ENCODE measurements at regions not wholly inside any gene's neighbourhood (a gene's known extent, or its start where the extent isn't known, plus 50 kb on each side); places are given as distances from the start of the nearest gene placed in this dataset.

- no peak overlapping the region for H3K4me3 ChIP-seq
- DNase-seq (ENCODE audit: low spot score), result no peak
- no peak overlapping the region for H3K27ac ChIP-seq
- no peak for TF ChIP-seq CTCF (IDR thresholded peaks at IDR 0.05)
Measured at GRCh38 chr7:132677918-132678317, 101.6 kb upstream of the PLXNA4 start.

- no peak for TF ChIP-seq CTCF (IDR thresholded peaks at IDR 0.05)
- Histone ChIP-seq H3K27ac (no peak overlapping the region), H3K4me3 (no peak overlapping the region)
- DNase-seq (ENCODE audit: low spot score), result no peak
Measured at GRCh38 chr7:132672200-132672990, 96.1 kb upstream of the PLXNA4 start.

GRCh38 chr7:132666774-132667172 lies 90.5 kb upstream of the PLXNA4 start:
- Histone ChIP-seq H3K4me3 (no peak overlapping the region), H3K27ac (no peak overlapping the region)
- no peak for DNase-seq (ENCODE audit: low spot score)
- no peak for TF ChIP-seq CTCF (IDR thresholded peaks at IDR 0.05)

GRCh38 chr7:132666071-132666773 lies 90.0 kb upstream of the PLXNA4 start:
- DNase-seq (ENCODE audit: low spot score), result no peak
- Histone ChIP-seq H3K4me3 (no peak overlapping the region), H3K27ac (no peak overlapping the region)
- no peak for TF ChIP-seq CTCF (IDR thresholded peaks at IDR 0.05)

GRCh38 chr7:132656846-132657776 lies 80.8 kb upstream of the PLXNA4 start:
- Histone ChIP-seq H3K27ac (no peak overlapping the region), H3K4me3 (no peak overlapping the region)
- DNase-seq (ENCODE audit: low spot score), result no peak
- no peak for TF ChIP-seq CTCF (IDR thresholded peaks at IDR 0.05)

GRCh38 chr7:132656341-132656740 lies 80.1 kb upstream of the PLXNA4 start:
- no peak for TF ChIP-seq CTCF (IDR thresholded peaks at IDR 0.05)
- Histone ChIP-seq H3K4me3 (no peak overlapping the region), H3K27ac (no peak overlapping the region)
- no peak for DNase-seq (ENCODE audit: low spot score)

Data from coronary artery (tissue), 2 donors.